ENCODE measurements at regions not wholly inside any gene's neighbourhood (a gene's known extent, or its start where the extent isn't known, plus 50 kb on each side); places are given as distances from the start of the nearest gene placed in this dataset.

DNA sequence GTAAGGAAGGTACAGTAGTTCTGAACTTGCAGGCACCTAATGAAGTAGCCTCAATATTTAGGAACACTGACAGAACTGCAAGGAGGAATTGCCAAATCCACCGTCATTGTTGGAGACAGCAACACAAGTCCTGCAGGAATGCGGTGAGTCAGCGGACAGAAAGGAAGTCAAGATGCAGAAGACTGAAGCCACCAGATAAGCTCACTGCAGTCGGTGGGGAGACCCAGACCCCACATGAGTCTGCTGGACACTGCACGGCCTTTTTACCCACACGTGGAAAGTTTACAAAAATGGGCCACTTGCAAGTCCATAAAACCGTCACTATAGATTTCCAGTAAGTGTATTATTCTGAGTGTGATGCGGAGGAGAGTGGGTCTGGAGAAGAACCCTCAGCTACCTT is 1471.6 kb downstream of the TBC1D22A start:
- no peak for DNase-seq

DNA sequence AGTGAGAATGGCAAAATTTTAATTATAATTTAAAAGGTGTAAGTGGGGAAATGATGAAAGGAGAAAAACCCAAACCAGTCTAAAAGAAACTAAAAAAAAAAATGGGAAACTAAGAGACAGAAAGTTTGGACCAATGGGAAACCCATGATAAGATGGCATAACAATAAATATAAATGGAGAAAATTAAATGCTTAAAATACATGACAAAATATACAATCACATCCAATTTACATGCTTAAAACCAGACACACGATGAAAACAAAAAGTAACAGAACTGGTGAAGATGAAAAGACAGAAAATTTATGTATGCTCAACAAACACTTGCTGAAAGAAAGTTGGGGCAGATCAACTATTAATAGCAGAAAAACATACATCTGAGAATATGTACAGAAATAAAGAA is 1471.1 kb downstream of the TBC1D22A start:
- no peak for DNase-seq

DNA sequence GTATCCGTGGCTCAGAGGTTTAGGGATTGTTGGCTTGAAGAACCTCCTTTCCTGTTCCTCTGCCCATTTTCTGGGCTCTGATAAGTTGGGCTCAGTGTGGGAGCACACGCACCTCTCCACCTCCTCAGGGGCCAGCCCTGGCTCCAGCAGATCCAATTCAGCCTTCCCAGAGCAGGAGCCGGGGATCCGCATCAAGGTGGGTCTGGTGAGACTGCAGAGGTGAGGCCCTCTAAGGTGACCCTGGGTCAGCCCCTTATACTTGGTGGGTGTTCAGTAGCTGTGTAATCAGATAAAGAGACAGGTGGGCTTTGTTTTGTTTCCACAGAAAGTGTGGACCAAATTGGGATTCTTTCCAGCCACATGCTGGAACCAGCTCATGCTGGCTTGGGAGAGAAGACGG is 1466.0 kb downstream of the TBC1D22A start:
- no peak for DNase-seq

- DNase-seq, result no peak
Observed at GRCh38 chr22:48227341-48228018, 1465.0 kb downstream of the TBC1D22A start.

- no peak for DNase-seq
Observed at GRCh38 chr22:48226026-48227013, 1463.9 kb downstream of the TBC1D22A start.

DNA sequence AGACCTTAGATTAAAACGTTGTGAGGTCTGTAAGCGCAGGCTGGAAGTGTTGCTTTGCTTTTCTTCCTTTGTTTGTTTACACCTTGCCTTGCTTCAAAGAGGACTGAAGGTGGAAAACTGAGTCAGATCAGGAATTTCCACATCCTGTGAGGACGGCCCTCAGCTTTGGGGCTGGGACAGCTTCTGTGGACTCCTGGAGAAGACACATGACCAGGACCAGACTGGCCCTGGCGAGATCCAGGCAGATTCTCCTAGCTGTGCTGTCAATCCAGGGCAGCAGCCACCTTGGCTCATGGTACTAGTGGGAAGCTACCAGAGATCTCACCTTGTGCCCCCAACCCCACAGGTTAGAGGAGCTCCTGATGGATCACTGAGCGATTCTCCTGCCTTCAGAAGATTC is 1461.9 kb downstream of the TBC1D22A start:
- no peak for DNase-seq

DNA sequence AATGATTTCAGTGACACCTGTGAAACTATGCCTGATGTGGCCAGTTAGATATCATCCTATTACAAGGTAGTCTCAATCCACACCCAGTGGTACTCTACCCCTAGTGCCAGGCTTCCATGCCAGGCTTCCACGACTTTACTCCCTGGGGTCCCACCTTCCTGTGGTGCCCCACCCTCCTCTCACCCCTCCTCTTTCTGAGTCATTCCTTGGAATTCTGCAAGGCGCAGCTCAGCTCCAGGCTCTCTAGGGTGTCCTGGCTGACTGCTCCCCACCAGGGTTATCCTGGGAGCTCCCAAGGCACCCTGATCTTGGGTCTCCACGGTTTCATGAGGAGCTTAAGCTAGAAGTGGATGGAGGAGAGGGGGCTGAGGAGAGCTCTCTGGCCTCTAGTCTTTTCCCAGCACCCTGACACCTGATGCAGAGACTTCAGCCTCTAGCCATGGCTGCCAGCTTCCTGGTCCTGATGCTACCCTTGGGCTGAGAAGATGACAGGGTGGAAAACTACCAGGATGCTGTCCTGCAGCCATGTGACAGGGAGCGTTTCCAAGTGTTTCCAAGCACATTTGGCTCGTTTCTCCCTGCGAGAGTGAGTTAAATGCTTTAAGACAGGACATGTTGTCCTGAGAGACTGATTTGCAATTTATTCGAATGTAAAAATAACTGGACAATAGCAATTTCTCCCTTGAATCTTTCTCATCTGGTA is 1461.2 kb downstream of the TBC1D22A start:
- DNase-seq, result no peak

- DNase-seq, result no peak
Observed at GRCh38 chr22:48222742-48223487, 1460.5 kb downstream of the TBC1D22A start.

DNA sequence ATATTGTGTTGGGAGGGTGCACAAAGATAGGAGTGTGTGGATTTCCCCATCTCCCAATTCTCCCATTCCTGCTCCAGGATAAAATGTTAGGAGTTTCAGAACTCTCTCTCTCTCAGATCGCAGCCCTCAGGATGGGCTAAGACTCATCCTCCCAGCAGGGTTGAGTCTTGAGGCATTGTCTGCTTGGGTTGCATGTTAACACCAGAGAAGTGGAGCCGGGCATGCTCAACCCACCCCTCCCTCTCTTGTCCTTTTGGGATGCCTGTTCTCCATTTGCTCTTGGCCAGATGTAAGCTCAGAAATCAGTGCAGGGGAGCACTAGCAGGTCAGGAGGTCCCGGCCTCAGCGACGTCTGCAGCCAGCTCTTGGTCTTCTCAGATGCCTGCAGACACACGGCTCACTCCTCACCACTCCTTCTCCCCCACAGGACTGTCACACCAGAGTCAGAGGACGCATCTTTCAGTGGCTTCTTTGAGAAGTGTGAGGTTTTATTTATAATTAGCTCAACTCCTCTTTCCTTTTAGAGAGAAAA is 1456.5 kb downstream of the TBC1D22A start:
- no peak for DNase-seq

GRCh38 chr22:48217596-48217995 is 1455.1 kb downstream of the TBC1D22A start:
- DNase-seq, result no peak

- no peak for DNase-seq
Observed at GRCh38 chr22:48212727-48213126, 1450.3 kb downstream of the TBC1D22A start.

DNA sequence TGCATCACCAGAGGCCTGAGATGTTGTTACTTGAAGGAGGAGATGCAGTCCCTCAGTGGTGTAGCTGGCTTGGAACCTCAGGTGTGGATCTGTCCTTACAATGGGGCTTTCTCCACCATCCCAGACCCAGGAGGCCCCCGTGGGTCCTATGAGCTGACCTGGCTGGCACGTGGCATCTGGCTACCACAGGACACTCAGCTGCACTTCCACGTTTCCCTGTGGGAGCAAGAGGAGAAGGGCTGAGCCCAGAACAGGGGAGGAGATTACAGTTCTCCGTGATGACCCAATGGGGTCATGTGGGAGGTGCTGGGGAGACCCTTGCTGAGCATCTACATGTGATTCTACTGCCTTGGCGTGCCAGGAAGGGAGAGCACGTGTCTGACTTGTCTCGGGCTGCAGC is 1448.4 kb downstream of the TBC1D22A start:
- no peak for DNase-seq

- no peak for DNase-seq
Observed at GRCh38 chr22:48210198-48210580, 1447.7 kb downstream of the TBC1D22A start.

DNA sequence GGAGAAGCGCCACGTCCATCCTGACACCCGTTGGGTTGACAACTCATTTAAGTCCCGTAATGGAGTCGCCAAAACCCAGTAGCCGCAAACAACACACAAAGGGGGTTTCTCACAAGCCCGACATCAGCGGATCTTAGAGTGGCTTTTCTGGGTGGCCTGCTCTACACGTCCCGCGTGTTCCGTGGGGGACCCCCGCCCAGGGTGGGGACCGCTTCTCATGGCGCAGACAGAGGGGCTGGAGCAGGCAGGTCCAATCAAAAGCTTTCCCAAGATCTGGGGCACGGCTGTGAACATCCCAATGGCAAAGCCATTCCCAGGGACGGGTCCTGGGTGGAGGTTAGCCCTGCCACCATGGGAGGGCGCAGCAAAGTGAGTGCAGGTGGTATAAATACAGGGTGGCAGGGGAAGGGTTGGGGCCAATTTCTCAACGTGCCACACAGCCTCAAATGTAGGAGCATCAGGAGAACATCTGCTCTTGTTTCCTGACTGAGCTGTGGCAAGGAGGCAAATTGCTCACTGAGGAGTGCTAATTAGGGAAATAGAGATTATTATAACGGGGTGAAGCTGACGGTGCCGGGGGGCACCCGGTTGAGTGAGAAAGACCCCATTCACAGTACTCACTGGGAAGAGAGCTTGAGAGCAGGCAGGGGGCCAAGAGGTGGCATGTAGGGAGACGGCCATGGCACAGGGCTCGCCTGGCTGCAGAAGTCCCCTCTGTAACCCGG is 1447.2 kb downstream of the TBC1D22A start:
- no peak for DNase-seq

- no peak for DNase-seq
Observed at GRCh38 chr22:48208894-48209293, 1446.4 kb downstream of the TBC1D22A start.

GRCh38 chr22:48207919-48208535 is 1445.6 kb downstream of the TBC1D22A start:
- DNase-seq, result no peak

GRCh38 chr22:48205790-48206189 is 1443.3 kb downstream of the TBC1D22A start:
- DNase-seq, result no peak

DNA sequence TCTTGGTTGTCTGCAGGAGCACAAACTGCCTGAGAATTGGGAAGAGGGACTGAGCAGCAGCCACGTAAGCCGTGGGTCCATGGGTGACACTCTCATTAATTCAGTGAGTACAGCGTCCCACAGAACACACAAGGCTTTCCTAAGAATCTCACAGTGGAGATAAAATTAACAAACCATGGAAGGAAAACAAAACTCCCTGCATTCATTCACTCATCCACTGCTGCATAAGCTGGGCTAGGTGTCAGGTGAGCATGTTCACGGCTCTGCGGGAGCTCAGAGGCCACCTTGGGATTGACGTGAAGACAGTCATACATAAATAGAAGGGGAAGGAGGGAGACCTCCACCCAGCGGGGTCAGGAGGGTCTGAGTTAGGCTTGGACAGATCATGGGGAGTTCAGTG is 1442.7 kb downstream of the TBC1D22A start:
- DNase-seq, result no peak

GRCh38 chr22:48204296-48204695 is 1441.8 kb downstream of the TBC1D22A start:
- no peak for DNase-seq

GRCh38 chr22:48199667-48200066 is 1437.2 kb downstream of the TBC1D22A start:
- DNase-seq, result no peak
